ENCODE measurements at regions not wholly inside any gene's neighbourhood (a gene's known extent, or its start where the extent isn't known, plus 50 kb on each side); places are given as distances from the start of the nearest gene placed in this dataset.

GRCh38 chr7:87007038-87007437 lies 52.4 kb downstream of the ELAPOR2 start:
- no peaks in the 10 kb centered on the region for H3K9me3 ChIP-seq
- TF ChIP-seq, protein P1, sequence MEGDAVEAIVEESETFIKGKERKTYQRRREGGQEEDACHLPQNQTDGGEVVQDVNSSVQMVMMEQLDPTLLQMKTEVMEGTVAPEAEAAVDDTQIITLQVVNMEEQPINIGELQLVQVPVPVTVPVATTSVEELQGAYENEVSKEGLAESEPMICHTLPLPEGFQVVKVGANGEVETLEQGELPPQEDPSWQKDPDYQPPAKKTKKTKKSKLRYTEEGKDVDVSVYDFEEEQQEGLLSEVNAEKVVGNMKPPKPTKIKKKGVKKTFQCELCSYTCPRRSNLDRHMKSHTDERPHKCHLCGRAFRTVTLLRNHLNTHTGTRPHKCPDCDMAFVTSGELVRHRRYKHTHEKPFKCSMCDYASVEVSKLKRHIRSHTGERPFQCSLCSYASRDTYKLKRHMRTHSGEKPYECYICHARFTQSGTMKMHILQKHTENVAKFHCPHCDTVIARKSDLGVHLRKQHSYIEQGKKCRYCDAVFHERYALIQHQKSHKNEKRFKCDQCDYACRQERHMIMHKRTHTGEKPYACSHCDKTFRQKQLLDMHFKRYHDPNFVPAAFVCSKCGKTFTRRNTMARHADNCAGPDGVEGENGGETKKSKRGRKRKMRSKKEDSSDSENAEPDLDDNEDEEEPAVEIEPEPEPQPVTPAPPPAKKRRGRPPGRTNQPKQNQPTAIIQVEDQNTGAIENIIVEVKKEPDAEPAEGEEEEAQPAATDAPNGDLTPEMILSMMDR (IDR thresholded peaks at IDR 0.05) = no peak
- intact Hi-C loops (cut with DNase I, micrococcal nuclease) = no loop called here
- no peak for ATAC-seq
- no peaks in the 10 kb centered on the region for H3K36me3 ChIP-seq (ENCODE audit: low read depth)
- H3K4me3 ChIP-seq = no peak overlapping the region
- H3K4me1 ChIP-seq (ENCODE audit: low read depth) = no peaks in the 10 kb centered on the region
- DNase-seq = no peak

DNA sequence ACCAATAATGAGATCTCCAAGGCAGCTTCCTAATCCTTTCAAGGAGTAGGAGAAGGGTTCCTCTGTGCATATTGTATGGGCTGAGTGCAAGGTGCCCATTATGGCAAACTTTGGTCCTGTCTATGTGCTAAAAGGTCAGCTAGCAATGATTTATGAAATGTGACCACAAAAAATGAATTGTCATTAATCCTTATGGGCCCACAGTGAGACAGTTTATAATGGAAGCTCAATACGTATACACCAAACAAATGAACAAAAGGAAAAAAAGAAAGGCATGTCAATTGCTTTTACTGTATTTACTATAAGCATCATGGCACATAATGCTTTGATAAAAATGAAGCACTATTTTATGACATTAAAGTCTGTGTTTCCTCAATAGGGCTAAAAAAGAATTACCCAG lies 54.5 kb downstream of the ELAPOR2 start:
- Histone ChIP-seq H3K4me3 (no peak overlapping the region), H3K4me1 (ENCODE audit: low read depth) (no peaks in the 10 kb centered on the region), H3K36me3 (ENCODE audit: low read depth) (no peaks in the 10 kb centered on the region), H3K9me3 (no peaks in the 10 kb centered on the region)
- intact Hi-C loops (cut with DNase I, micrococcal nuclease) = no loop called here
- DNase-seq (no peak), ATAC-seq (no peak)
- TF ChIP-seq, protein P1 (IDR thresholded peaks at IDR 0.05) = no peak

- intact Hi-C loops (cut with DNase I, micrococcal nuclease) = no loop called here
- TF ChIP-seq, protein P1 (IDR thresholded peaks at IDR 0.05) = no peak
- Histone ChIP-seq H3K36me3 (ENCODE audit: low read depth) (no peaks in the 10 kb centered on the region), H3K4me1 (ENCODE audit: low read depth) (no peaks in the 10 kb centered on the region), H3K9me3 (no peaks in the 10 kb centered on the region), H3K4me3 (no peak overlapping the region)
- ATAC-seq (no peak), DNase-seq (no peak)
Measured at GRCh38 chr7:87003872-87004798, 55.3 kb downstream of the ELAPOR2 start.

GRCh38 chr7:87001214-87001613 lies 58.2 kb downstream of the ELAPOR2 start:
- H3K4me3 ChIP-seq = no peak overlapping the region
- TF ChIP-seq, protein P1 (IDR thresholded peaks at IDR 0.05) = no peak
- intact Hi-C loops (cut with DNase I, micrococcal nuclease) = no loop called here
- H3K9me3 ChIP-seq = no peaks in the 10 kb centered on the region
- H3K4me1 ChIP-seq (ENCODE audit: low read depth) = no peaks in the 10 kb centered on the region
- H3K36me3 ChIP-seq (ENCODE audit: low read depth) = no peaks in the 10 kb centered on the region
- no peak for DNase-seq
- no peak for ATAC-seq

DNA sequence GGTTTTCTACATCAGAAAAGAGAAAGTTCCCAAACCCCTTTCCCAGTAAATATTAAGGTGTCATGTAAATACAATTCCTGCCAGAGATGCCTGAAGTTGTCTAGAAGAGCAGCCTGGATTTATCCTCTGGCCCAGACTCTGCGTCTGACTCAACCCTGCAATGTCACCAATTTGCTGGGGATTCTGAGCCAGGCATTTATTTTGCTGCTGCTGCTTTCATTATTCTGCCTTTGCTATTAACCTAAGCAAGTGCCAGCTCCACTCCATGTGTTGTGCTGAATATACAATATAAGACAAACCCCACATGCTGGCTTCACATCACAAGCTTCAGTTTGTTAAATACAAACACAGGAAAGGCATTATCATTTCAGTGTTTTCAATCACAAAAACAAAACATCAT lies 59.1 kb downstream of the ELAPOR2 start:
- no peaks in the 10 kb centered on the region for H3K4me1 ChIP-seq (ENCODE audit: low read depth)
- no peak for DNase-seq
- TF ChIP-seq, protein P1 (IDR thresholded peaks at IDR 0.05) = no peak
- ATAC-seq = no peak
- no peaks in the 10 kb centered on the region for H3K36me3 ChIP-seq (ENCODE audit: low read depth)
- intact Hi-C loops (cut with DNase I, micrococcal nuclease) = no loop called here
- H3K4me3 ChIP-seq = no peak overlapping the region
- no peaks in the 10 kb centered on the region for H3K9me3 ChIP-seq
